ENCODE measurements at regions not wholly inside any gene's neighbourhood (a gene's known extent, or its start where the extent isn't known, plus 50 kb on each side); places are given as distances from the start of the nearest gene placed in this dataset.

- TF ChIP-seq EZH2phosphoT487 (IDR thresholded peaks at IDR 0.05; ENCODE audit: insufficient read depth, low read depth) (no peak), EZH2 (IDR thresholded peaks at IDR 0.05; ENCODE audit: insufficient read depth, poor library complexity, severe bottlenecking) (no peak)
Observed at GRCh38 chr5:165266939-165267338, 1761.5 kb downstream of the MAT2B start.
